ENCODE measurements at regions not wholly inside any gene's neighbourhood (a gene's known extent, or its start where the extent isn't known, plus 50 kb on each side); places are given as distances from the start of the nearest gene placed in this dataset.
"Not testable (repeated sequence)": the region's sequence is repeated elsewhere in the genome, so short reads cannot be mapped to it uniquely, and the experiment has no call there.

DNA sequence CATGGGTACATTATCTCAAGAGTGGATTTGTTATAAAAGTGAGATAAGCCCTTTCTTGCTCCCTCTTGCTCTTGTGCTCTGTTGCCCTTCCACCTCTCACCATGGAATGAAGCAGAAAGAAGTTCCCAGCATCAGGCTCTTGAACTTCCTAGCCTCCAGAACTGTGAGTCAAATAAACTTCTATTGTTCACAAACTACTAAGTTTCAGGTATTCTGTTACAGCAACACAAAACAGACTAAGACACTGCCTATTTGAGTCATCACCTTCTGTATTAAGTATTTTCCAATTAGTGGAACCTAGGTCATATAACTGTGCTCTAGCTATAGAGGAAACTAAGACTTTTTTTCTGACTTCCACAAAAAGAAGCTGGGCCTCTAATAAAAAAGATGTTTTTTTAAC, 201.2 kb upstream of the FOXG1 start:
- DNase-seq, result no peak

DNA sequence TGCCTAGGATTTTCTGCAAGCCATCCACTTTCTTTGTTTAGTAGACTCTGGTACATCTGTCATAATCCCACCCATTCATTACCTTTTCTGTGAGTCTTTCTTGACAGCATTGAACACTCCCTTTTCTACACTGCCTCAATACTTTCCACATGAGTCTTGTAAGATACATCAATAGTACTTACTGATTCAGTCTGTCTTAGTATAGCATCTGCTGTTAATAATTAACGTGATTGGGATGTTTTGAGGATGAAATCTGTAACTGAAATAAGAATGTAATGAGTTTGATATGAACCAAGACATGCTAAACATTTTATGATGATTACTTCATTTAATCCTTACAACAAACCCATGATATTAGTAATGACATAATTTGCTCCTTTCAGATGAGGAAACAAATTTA, 196.2 kb upstream of the FOXG1 start:
- DNase-seq, result no peak

DNA sequence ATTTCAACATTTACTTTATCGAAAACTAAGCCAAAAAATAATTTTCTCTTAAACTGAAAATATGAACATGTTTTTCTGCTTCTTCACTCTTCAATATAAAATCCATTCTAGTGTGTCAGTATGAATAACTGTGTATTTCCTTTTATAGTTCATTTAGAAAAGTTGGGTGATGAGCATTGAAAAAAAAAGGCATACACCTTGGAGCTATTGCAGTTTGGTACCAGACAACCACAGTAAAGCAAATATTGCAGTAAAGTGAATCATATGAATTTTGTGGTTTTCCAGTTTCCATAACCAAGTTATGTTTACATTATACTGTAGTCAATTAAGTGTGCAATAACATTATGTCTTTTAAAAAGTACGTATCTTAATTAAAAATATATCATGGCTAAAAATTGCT, 195.0 kb upstream of the FOXG1 start:
- DNase-seq, result no peak

DNA sequence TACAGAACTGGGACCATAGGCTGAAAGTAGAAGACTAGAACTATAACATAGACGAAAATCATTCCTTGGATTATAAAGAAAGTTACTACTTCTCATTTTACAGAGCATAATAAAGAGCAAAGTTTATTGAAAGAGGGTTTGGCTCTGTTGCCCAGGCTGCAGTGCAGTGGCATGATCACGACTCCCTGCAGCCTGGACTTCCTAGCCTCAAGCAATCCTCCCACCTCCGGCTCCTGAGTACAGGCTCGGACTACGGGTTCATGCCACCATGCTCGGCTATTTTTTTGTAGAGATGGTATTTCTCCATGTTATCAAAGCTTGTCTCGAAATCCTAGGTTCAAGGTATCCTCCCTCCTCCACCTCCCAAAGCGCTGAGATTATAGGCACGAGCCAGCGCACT, 190.1 kb upstream of the FOXG1 start:
- no peak for DNase-seq

DNA sequence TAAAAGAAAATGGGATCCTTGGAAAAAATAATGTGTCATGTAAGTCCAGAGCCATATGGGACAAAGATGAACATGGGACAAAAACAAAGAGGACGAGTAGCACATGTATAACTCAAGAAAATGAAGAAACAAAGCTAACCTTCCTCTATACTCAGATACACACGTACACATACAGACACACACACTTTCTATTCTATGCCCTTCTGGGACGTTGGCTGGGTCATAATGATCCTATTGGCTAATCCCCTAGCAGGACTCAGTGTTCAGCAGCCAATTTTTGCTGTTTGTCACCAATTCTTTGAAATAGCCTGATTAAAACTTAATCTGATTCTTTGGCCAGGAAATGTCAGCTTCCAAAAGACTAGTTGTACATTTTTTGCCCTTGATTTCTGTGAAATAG, 189.4 kb upstream of the FOXG1 start:
- no peak for DNase-seq

DNA sequence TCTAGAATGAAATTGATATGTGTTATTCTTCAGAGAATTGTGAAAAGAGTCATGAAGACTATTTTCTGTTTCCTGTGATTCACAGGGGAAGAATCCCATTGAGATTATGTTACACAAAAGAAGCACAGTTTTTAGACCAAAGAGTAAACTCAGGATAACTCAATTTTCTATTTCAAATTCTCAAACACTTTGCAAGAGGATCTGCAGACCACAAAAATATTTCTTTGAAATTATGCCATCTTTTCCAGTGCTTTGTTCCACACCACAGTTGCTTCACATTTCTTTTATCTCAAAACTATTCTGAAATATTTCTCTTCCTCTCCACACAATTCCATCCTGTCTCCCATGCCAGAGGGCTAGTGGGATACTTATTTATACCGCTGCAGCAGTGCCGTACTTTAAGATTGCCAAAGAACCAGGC, 188.9 kb upstream of the FOXG1 start:
- DNase-seq, result no peak

DNA sequence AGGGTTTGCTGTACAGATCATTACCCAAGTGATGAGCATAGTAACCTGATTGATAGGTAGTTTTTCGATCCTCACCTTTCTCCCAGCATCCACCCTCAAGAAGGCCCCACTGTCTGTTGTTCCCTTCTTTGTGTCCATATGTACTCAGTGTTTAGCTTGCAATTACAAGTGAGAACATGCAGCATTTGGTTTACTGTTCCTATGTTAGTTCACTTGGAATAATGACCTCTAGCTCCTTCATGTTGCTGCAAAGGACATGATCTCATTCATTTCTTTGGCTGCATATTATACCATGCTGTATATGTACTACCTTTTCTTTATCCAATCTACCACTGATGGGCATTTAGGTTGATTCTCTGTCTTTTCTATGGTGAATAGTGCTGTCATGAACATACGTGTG, 181.6 kb upstream of the FOXG1 start:
- no peak for DNase-seq

DNA sequence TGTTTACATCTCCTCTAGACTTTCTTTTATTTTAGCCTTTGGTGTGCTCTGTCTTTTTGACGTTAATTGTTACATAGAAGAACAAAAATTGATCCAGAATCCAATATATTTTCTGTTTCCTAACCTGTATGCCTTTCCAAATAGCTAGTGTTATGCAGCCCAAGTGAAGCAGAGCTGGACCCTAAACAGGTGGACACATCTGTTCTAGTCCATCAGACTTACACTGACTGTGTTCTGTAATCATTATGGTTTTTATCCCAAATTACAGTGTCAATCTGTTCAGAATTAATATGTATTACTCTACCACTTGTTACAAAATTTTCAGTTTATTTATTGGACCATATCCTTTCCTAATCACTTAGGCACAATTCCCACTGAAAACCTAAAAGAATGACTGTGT, 176.8 kb upstream of the FOXG1 start:
- no peak for DNase-seq

DNA sequence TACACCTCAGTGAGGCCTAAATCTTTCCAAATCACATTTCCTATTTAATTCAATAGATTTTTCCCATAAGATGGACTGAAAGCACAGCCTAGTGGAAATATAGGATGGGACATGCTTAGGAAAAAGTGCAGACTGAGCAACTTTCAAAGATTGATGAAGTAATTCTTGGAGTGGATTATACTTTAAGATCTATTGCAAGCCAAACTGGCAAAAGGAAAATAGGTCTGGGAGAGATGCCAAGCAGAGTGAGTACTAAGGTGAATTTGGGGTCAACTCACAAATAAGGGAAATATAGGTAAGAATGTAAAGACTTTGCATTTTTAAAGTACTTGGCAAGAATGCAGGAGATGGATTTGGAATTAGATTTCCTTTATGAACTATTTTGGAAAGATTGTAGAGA, 170.2 kb upstream of the FOXG1 start:
- DNase-seq, result no peak

DNA sequence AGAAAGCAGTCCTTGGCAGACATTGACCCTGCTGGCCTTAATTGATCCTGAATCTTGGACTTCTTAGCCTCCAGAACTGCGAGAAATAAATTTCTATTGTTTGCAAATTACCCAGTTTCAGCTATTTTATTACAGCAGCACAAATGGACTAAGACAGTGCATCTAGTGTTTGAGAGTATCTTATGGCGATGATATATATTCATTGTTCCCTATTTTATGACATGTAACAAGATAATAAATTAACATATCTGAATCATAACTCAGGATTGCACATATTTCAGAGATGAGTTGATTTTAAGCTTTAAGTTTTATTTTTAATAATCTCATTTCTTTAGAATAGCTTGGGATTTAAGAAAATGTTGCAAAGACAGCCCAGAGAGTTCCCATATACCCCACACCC, 167.4 kb upstream of the FOXG1 start:
- DNase-seq, result no peak

DNA sequence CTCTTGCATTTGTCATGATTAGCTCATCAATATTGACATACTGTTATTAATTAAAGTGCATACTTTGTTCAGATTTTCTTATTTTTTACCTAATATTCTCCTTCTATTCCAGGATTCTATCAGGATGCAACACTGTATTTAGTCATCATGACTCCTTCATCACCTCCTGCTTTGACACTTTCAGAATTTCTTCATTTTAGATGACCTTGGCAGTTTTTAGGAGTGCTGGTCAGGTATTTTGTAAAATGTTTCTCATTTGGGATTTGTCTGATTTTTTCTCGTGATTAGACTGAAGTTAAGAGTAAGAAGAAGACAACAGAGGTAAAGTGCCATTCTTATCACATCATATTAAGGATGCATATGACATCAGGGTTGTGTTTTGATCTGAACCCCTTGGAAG, 167.0 kb upstream of the FOXG1 start:
- DNase-seq, result no peak

DNA sequence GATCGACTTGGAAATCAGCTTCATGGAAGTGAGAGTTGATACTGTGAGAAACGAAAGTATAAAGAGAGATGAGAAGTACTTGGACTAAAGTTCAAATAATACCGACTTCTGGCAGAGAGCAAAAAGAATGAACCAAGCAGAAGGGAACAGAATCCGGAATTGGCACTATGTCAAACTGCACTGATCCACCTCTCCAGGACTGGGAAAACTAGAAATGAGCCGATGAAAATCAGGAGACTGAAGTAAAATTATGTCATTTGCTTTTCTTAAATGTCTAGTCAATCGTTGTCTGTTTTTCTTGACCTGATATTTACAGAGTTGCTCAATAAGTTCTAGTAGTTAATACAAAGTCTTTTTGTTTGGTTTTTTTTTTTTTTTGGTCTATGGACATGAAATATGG, 163.0 kb upstream of the FOXG1 start:
- DNase-seq, result no peak

DNA sequence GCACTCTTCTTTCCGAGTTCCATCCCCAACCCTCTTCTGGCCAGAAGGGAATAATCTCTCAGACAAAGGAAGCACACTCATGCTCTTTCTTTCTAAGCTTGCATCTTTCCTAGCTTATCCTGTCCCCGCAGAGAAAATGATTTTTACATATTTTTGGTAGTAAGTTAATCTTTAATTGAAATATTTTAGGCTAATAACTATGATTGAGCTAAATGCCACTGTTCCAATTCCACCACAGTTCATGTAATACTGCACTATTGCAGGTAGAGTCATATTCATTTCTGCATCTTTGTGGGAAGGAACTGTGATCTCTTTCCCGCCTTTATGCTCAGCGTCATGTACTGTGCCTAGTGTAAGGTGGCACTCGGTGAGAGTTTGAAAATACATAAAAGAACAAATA, 158.9 kb upstream of the FOXG1 start:
- DNase-seq, result no peak

DNA sequence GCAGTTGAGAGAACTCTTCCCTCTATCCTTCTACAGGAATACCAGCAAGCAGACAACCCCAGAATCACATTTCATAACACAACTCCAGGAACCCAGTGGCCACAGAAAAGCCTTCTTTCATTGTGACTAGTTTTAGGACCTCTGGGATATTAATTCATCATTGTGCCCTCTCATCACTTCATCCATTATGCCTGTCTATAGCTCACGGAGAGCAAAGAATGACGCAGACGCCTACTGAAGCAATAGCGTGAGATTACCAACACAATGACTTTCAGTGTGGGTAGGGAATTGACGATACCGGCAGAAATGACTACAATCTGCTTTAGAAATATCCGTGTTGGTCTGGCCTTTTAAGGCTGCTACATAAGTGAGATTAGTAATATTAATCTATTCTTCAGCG, 158.1 kb upstream of the FOXG1 start:
- no peak for DNase-seq

DNA sequence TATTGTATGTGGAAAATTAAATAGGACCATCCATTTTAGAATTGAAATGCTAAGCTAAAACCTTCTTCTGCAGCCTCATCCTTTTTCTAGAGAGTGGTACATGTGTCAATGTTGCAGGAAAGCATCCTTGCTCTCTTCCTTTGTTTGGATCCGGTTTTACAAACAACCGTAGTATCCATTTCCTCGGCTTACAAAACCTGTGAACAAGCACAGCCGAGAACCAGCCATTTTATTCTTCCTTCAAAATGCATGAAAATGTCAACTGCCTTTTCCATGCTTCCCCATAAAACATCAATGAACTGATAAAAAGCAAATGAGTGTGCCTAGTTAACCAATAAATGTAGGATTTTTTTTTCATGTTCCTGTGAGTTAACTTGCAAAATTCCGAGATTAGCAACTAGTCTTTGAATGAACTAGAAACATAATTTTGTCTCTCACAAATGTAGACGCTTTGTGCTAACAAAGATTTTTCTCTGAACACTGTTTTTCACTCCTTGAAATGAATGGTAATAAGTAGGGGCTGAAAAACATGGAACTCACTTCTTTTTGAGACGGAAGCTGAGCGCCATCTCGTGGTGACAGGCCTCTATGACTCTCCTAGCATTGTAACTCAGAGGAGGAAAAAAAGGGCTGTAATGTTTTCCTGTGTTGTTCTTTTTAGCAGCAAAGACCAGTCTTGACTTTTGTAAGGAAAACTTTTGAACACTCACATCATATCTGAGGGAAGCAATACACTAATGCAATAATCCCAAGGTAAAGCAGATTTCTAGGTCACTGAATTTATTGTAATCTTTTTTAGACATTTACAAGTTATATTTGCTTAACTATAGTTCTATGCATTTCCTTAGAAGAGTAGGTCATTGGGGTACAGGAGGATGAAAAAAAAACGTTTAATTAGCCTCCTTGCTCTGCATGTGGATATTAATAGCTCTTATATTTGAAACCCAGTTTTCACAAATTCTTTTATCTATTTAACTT, 157.4 kb upstream of the FOXG1 start:
- peak; percentile 15 for DNase-seq

DNA sequence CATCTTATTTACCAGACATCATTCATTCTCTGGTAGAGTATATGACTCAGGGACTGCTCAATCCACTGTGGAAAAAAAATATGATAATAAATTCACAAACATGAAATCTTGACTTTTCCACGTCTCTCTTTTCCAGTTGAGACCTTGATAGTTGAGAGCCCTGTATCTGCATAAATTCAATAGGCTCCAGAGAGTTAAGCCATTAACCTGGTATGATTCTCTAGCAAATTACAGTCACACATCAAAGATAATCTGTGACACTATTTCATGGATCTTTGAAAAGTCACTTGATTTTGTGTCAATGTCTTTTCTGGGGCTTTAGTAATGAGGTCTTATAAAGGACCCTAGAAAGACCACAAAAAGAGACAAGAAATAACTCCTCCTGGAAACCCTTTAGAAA, 154.2 kb upstream of the FOXG1 start:
- no peak for DNase-seq

DNA sequence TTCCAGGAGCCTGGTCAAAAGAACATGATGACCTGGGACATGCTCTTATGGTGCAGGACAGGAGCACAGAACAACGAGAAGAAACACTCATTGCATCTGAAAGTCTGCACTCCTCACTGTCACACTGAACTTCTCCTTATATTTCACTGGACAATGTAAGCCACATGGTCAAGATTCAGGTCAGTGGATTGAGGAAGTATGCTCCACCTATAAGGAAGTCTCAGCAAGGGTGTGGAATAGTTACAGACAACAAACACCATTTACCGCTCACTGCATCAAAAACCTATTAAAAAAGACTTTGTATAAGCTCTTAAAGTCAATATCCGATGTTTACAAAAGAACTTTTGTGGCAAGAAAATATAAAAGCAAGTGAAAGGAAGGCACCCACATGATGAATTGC, 153.1 kb upstream of the FOXG1 start:
- DNase-seq, result no peak

DNA sequence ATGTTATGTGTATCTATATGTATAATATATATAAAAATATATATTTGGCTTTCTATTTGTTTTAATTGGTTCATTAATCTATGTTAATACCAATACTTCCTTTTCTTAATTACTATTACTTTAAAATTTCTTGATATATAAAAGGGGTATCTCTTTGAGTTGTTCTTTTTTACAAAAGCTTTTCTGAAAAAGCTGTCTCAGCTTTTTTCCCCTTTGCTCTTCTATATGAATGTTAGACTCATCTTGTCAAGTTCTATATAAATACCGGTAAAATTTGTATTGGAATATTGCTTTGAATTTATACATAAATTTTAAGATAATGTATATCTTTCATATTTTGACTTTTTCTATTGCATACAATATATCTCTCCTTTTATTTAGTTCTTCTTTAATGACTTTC, 139.8 kb upstream of the FOXG1 start:
- DNase-seq, result no peak

DNA sequence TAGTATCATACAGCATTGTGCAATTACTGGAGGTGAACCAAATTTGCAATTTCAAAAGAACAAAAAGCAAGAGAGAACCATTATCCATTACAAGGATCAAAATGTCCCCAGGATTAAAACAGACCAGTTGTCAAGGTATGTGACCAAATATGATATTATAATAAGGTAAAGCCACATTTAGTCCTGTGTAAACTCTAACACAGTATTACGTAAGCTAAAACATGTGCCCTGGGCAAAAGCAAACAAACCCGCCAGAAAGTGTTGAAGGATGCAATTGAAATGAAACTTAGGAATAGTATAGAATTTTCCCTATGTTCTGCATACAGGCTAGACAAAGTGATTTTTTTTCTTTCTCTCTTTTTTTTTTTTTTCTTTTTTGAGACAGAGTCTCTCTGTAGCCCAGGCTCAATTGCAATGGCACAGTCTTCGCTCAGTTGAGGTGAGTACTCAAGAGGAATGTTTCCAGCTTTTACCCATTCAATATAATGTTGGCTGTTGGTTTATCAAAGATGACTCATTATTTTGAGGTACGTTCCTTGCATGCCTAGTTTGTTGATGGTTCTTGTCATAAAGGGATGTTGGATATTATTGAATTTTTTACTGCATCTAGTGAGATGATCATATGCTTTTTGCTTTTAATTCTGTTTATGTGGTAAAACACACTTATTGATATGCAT, 137.1 kb upstream of the FOXG1 start:
- no peak for DNase-seq

DNA sequence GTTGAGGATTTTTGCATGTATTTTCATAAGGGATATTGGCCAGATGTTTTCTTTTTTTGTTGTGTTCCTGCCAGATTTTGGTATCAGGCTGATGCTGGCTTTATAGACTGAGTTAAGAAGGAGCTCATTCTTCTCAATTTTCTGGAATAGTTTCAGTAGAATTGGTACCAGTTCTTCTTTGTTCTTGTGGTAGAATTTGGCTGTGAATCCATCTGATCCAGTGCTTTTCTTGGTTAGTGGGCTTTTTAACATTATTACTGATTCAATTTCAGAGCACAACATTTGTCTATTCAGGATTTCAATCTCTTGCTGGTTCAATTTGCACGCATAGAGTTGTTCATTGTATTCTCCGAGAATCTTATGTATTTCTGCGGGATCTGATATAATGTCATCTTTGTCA, 136.5 kb upstream of the FOXG1 start:
- DNase-seq, result no peak

DNA sequence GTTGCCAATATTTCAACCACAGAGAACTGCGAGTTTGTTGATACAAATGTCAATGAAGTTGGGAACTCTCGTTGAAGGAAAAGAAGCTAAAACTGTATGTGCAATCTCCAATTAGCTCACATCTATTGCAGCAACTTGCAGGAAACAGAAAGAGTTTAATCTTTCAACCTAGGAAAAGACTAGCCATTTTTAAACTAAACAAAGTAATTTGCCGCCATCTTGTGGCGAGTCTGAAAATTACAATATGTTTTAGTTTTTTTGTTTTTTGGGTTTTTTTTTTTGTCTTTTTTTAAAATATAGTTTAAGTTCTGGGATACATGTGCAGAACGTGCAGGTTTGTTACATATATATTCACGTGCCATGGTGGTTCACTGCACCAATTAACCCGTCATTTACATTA, 131.2 kb upstream of the FOXG1 start:
- peak; percentile 44 for DNase-seq

DNA sequence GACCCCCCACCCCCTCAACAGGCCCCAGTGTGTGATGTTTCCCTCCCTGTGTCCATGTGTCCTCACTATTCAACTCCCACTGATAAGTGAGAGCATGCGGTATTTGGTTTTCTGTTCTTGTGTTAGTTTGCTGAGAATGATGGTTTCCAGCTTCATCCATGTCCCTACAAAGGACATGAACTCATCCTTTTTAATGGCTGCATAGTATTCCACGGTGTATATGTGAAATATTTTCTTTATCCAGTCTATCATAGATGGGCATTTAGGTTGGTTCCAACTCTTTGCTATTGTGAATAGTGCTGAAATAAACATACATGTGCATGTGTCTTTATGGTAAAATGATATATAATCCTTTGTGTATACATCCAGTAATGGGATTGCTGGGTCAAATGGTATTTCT, 130.8 kb upstream of the FOXG1 start:
- not testable (repeated sequence) for DNase-seq

DNA sequence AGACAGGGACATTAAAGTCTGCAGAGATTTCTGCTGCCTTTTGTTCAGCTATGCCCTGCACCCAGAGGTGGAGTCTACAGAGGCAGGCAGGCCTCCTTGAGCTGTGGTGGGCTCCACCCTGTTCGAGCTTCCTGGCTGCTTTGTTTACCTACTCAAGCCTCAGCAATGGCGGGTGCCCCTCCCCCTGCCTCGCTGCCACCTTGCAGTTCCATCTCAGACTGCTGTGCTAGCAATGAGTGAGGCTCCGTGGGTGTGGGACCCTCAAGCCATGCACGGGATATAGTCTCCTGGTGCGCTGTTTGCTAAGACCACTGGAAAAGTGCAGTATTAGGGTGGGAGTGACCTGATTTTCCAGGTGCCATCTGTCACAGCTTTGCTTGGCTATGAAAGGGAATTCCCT, 125.4 kb upstream of the FOXG1 start:
- DNase-seq, result not testable (repeated sequence)

DNA sequence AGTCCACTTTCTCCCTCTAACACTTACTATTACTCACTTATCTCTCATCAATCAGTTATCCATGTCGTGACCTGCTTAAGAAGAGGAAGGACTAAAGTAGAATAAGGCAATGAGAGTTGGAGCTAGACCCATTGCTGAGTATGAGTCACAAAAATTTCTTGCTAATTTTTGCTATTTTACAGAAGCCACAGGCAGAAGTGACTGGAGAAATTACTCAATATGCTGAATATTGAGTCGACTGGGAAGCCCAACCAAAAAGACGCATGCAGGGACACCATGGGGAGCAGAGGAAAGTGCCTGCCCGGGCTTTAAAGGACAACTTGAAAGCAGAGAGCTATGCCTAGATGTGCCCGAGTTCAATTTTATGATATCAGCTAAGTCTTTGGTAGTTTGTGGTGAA, 115.4 kb upstream of the FOXG1 start:
- DNase-seq, result no peak

DNA sequence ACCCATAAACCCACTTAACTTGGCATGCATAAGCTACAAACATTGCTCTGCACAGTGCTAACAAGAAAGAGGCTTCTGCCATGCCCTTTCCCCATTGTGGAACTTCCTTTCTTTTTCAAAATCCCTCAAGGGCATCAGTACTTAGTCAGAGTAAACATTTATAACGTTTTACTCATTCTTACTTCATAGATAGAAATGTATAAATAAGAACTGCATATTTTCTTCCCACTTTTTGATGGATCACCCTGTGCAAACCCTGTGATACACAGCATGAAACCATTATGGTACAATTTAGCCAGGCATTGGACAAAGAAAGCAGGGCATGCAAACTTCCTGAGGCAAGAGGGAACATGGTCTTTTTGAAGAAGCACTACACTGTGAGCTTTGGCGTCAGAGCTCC, 113.8 kb upstream of the FOXG1 start:
- no peak for DNase-seq

All from DMS79 treated with DMSO at 0.1 percent for 48 hours (cell line).